Panc1 (cell line): ENCODE measurements at regions not wholly inside any gene's neighbourhood (a gene's known extent, or its start where the extent isn't known, plus 50 kb on each side); places are given as distances from the start of the nearest gene placed in this dataset.

Experiments
- ATAC-seq: fragments of 200-7000 bp; cut with Tn5 transposase; 2 replicates; pipeline ENCODE4 v1.9.1; 2020; ENCODE audit warnings: mild to moderate bottlenecking, moderate library complexity
- BruUV-seq: library from RNA; stranded (reverse); fragments of 400-500 nt; replicated peaks from 2 replicates; lab custom pipeline; 2021; lab: Mats Ljungman, UMichigan
- CTCF ChIA-PET: fragments of 300-600 bp; sonication (Branson Sonifier 250); formaldehyde crosslinking; loops from one replicate; lab custom pipeline; 2022; ENCODE audit warnings: antibody characterized with exemption; lab: Charles Lee
- POLR2A ChIA-PET: fragments of 300-600 bp; sonication (Branson Sonifier 250); formaldehyde crosslinking; loops from one replicate; lab custom pipeline; 2022; ENCODE audit warnings: antibody characterized with exemption; lab: Charles Lee
- DNase-seq: peaks from one replicate; pipeline ENCODE4 v3.0.0-alpha.2; 2010; ENCODE audit warnings: low read depth, low spot score
- H3K27ac ChIP-seq: 2 replicates; pipeline ENCODE4 v1.5.1; 2011; ENCODE audit warnings: mild to moderate bottlenecking, low read length, inconsistent platforms
- H3K27me3 ChIP-seq: fragments of 200-500 bp; sonication (Bioruptor generic); 2 replicates; pipeline ENCODE4 v1.6.0; 2014; ENCODE audit warnings: low read length, inconsistent platforms; ENCODE audit not compliant: control insufficient read depth, insufficient read depth
- H3K36me3 ChIP-seq: fragments of 200-500 bp; sonication (Bioruptor generic); 2 replicates; pipeline ENCODE4 v1.5.1; 2014; ENCODE audit warnings: inconsistent platforms, mild to moderate bottlenecking, low read length, moderate library complexity; ENCODE audit not compliant: control insufficient read depth, insufficient read depth
- H3K4me1 ChIP-seq: 2 replicates; pipeline ENCODE4 v1.5.1; 2011; ENCODE audit warnings: inconsistent platforms, mild to moderate bottlenecking, low read length, moderate library complexity; ENCODE audit not compliant: control insufficient read depth, insufficient read depth
- H3K4me3 ChIP-seq, 2 experiments: 2 replicates each; pipeline ENCODE4 v1.5.1; 2011 to 2012; ENCODE audit warnings: low read depth in 2 of 2, low read length in 2 of 2, mild to moderate bottlenecking in 2 of 2, inconsistent platforms in 1 of 2, moderate library complexity in 1 of 2
- H3K9me3 ChIP-seq: fragments of 200-500 bp; sonication (Bioruptor generic); 2 replicates; pipeline ENCODE4 v1.5.1; 2014; ENCODE audit warnings: low read depth, mild to moderate bottlenecking, inconsistent platforms, low read length, moderate library complexity; ENCODE audit not compliant: control insufficient read depth, insufficient read depth
- POLR2AphosphoS5 ChIP-seq: IDR thresholded peaks from 2 replicates; pipeline ENCODE4 v1.6.1; 2012; ENCODE audit warnings: mild to moderate bottlenecking, low read depth, low read length, moderate library complexity
- REST ChIP-seq, 2 experiments: IDR thresholded peaks; 2 replicates each; pipeline ENCODE4 v1.6.1; 2011 to 2012; ENCODE audit warnings: low read depth in 2 of 2, control low read depth in 1 of 2, low read length in 1 of 2, mild to moderate bottlenecking in 1 of 2, moderate library complexity in 1 of 2; ENCODE audit not compliant: insufficient read depth in 1 of 2
- SIN3A ChIP-seq: IDR thresholded peaks from 2 replicates; pipeline ENCODE4 v1.6.1; 2012; ENCODE audit warnings: low read depth, mild to moderate bottlenecking, low read length, moderate library complexity, borderline replicate concordance; ENCODE audit not compliant: insufficient read depth
- TCF7L2 ChIP-seq: IDR thresholded peaks from 2 replicates; pipeline ENCODE4 v1.6.1; 2011; ENCODE audit warnings: mild to moderate bottlenecking, low read depth, low read length, inconsistent platforms
- in situ Hi-C: cut with HindIII; loops from 2 replicates; pipeline ENCODE4 v1.10.0; 2016; ENCODE audit warnings: low sequenced_read_pairs, low pct_unique_long_range_greater_than_20kb
- intact Hi-C: fragments of 100-400 bp; cut with micrococcal nuclease; formaldehyde crosslinking; loops from one replicate; pipeline ENCODE4 v1.10.0; 2022; ENCODE audit not compliant: unreplicated experiment
- TF ChIP-seq, protein P1 (sequence below): fragments of 450-650 bp; IDR thresholded peaks from 2 replicates; pipeline ENCODE4 v1.5.1; 2017; ENCODE audit warnings: mild to moderate bottlenecking

GRCh38 chr1:166471359-166471758 is 304.6 kb upstream of the FAM78B start:
- intact Hi-C loops = no loop called here
- CTCF ChIA-PET = interaction anchor here (0.6 kb wide), 1 partner anchor 542 kb away, joined by 10 read pairs; no protein-coding TSS in a partner anchor
- TF ChIP-seq REST (IDR thresholded peaks at IDR 0.05; ENCODE audit: insufficient read depth in 1 of 2, low read depth in 2 of 2, low read length in 1 of 2) = no peak

GRCh38 chr1:166479052-166479631 is 312.3 kb upstream of the FAM78B start:
- Histone ChIP-seq H3K27ac (no peak overlapping the region), H3K4me3 (no peak overlapping the region), H3K27me3 (no peaks in the 10 kb centered on the region; the same call in 1 of the 2 replicates), H3K4me1 (no peaks in the 10 kb centered on the region), H3K9me3 (no peaks in the 10 kb centered on the region), H3K36me3 (no peaks in the 10 kb centered on the region)
- in situ Hi-C loops (no loop called here), intact Hi-C loops (loop anchor here (5.0 kb wide), 1 partner anchor 552 kb away; no protein-coding TSS in a partner anchor)
- DNase-seq (peak; percentile 22), ATAC-seq (0 out of 2 replicates have a peak, but pooled peaks have one; percentile 62)
- POLR2A ChIA-PET = no interaction called here
- no TSS peak for BruUV-seq
- TF ChIP-seq SIN3A = no peak
- TF ChIP-seq, protein P1, sequence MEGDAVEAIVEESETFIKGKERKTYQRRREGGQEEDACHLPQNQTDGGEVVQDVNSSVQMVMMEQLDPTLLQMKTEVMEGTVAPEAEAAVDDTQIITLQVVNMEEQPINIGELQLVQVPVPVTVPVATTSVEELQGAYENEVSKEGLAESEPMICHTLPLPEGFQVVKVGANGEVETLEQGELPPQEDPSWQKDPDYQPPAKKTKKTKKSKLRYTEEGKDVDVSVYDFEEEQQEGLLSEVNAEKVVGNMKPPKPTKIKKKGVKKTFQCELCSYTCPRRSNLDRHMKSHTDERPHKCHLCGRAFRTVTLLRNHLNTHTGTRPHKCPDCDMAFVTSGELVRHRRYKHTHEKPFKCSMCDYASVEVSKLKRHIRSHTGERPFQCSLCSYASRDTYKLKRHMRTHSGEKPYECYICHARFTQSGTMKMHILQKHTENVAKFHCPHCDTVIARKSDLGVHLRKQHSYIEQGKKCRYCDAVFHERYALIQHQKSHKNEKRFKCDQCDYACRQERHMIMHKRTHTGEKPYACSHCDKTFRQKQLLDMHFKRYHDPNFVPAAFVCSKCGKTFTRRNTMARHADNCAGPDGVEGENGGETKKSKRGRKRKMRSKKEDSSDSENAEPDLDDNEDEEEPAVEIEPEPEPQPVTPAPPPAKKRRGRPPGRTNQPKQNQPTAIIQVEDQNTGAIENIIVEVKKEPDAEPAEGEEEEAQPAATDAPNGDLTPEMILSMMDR = peak; percentile 80; the same call in 1 of the 2 replicates
- TF ChIP-seq POLR2AphosphoS5 = no peak
- CTCF ChIA-PET = interaction anchor here (0.6 to 0.9 kb wide), 4 partner anchors 473 to 555 kb away, joined by 3 to 7 read pairs (median 6); no protein-coding TSS in a partner anchor

More at GRCh38 chr1:166471359-166471758, 304.6 kb upstream of the FAM78B start:
- DNase-seq (no peak), ATAC-seq (no peak)
- H3K9me3 ChIP-seq = no peaks in the 10 kb centered on the region
- H3K27me3 ChIP-seq = no peaks in the 10 kb centered on the region
- BruUV-seq = no TSS peak
- no peaks in the 10 kb centered on the region for H3K36me3 ChIP-seq
- in situ Hi-C loops = no loop called here
- H3K4me1 ChIP-seq = no peaks in the 10 kb centered on the region
- H3K4me3 ChIP-seq = no peak overlapping the region
- POLR2A ChIA-PET = no interaction called here
- no peak overlapping the region for H3K27ac ChIP-seq

DNA sequence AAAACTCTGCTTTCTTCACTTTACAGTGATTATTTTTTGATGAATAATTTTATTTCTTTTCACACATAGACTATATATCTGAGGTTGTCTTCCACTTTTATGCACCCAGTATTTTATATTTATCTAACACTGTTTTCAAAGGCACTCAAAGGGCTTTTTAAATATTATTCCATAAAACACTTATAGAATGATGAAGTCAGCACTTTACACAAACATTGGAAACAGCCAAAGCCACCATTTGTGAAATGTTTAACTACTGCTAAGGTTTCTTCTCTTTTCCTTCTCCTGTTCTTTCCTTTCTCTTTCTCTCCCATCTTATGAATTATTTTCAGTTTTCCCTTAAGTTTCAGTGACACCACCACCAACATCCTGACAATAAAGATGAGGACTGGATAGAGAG is 317.7 kb upstream of the FAM78B start:
- Histone ChIP-seq H3K36me3 (no peaks in the 10 kb centered on the region), H3K9me3 (no peaks in the 10 kb centered on the region), H3K4me3 (no peak overlapping the region), H3K27ac (no peak overlapping the region), H3K27me3 (no peaks in the 10 kb centered on the region; the same call in 1 of the 2 replicates), H3K4me1 (no peaks in the 10 kb centered on the region)
- DNase-seq (no peak), ATAC-seq (no peak)
- in situ Hi-C loops (no loop called here), intact Hi-C loops (no loop called here)
- TF ChIP-seq POLR2AphosphoS5 (no peak), REST (IDR thresholded peaks at IDR 0.05; ENCODE audit: insufficient read depth in 1 of 2, low read depth in 2 of 2, low read length in 1 of 2) (no peak), TCF7L2 (no peak), SIN3A (no peak)
- TF ChIP-seq, protein P1 = no peak
- ChIA-PET POLR2A (no interaction called here), CTCF (no interaction called here)
- no TSS peak for BruUV-seq
